ENCODE measurements at regions not wholly inside any gene's neighbourhood (a gene's known extent, or its start where the extent isn't known, plus 50 kb on each side); places are given as distances from the start of the nearest gene placed in this dataset.

DNA sequence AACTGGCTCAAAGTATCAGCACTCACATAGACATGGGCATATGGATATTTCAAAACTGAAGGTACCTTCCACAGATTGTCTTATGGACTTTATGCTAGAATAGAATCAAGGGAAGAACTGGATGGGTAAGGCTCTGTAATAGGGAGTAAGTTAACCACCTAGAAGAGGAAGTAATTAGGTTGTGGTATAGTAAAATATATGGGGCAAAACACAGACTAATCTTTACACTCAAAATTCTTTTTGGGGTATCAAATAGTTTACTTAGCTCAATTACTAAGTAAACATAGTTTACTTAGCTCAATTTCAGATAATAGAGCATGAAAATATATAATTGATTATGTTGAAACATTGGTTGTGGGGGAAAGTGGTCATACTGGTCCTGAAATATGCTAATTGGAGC is 94.2 kb upstream of the ATXN1 start:
- no peak overlapping the region for H2AK5ac ChIP-seq (ENCODE audit: insufficient read length, low read length)
- Mint-ChIP-seq H3K9me3 (no peaks in the 10 kb centered on the region), H3K27ac (no peak overlapping the region), H3K36me3 (ENCODE audit: insufficient read depth in 1 of 3, low read depth in 3 of 3) (no peaks in the 10 kb centered on the region), H3K4me1 (peaks cover 0 to 3% of the 10 kb centered on the region in 2 experiments; a peak in 1 of 4 replicates), H3K4me3 (no peak overlapping the region), H3K27me3 (ENCODE audit: low read depth) (no peaks in the 10 kb centered on the region)
- H3K9me3 ChIP-seq (ENCODE audit: control insufficient read depth, low read depth, low read length), result no peaks in the 10 kb centered on the region
- no peak for DNase-seq
- no peak overlapping the region for H3K18ac ChIP-seq (ENCODE audit: insufficient read length, low read depth, low read length)
- H2BK15ac ChIP-seq (ENCODE audit: low read depth, low read length), result no peak overlapping the region
- no peaks in the 10 kb centered on the region for H3K4me1 ChIP-seq (ENCODE audit: insufficient read depth, low read length)
- H3K56ac ChIP-seq (ENCODE audit: insufficient read length, low read depth, low read length), result no peak overlapping the region
- no peak overlapping the region for H3K14ac ChIP-seq (ENCODE audit: insufficient read depth, low read length)
- no peak overlapping the region for H2BK20ac ChIP-seq (ENCODE audit: low read depth, low read length, poor library complexity, severe bottlenecking)
- H3K23me2 ChIP-seq (ENCODE audit: insufficient read length, low read depth, low read length, poor library complexity, severe bottlenecking), result no peaks in the 10 kb centered on the region
- H3K23ac ChIP-seq (ENCODE audit: insufficient read length, low read depth, low read length), result no peak overlapping the region
- H4K91ac ChIP-seq (ENCODE audit: insufficient read length, low read depth, low read length), result no peak overlapping the region
- no peaks in the 10 kb centered on the region for H4K20me1 ChIP-seq (ENCODE audit: control insufficient read depth, insufficient read depth, insufficient read length)
- no peak overlapping the region for H2BK120ac ChIP-seq (ENCODE audit: low read depth, low read length, poor library complexity, severe bottlenecking)
- H3K4me2 ChIP-seq (ENCODE audit: insufficient read depth, insufficient read length, low read length), result no peak overlapping the region
- H3K4ac ChIP-seq (ENCODE audit: low read depth, low read length), result no peak overlapping the region
- no peak overlapping the region for H2BK12ac ChIP-seq (ENCODE audit: insufficient read length, low read depth, low read length)
- no peak overlapping the region for H2BK5ac ChIP-seq (ENCODE audit: insufficient read length, low read length)
- no peaks in the 10 kb centered on the region for H3K79me1 ChIP-seq (ENCODE audit: insufficient read depth, low read depth, low read length, poor library complexity, severe bottlenecking)
- H3K9ac ChIP-seq (ENCODE audit: extremely low read depth, insufficient read length, low read length), result no peak overlapping the region
- no peaks in the 10 kb centered on the region for H3K79me2 ChIP-seq (ENCODE audit: insufficient read depth, low read length)
- no peak overlapping the region for H4K8ac ChIP-seq (replicated peaks; ENCODE audit: insufficient read length, low read depth, low read length)
- H3K27ac ChIP-seq (ENCODE audit: insufficient read length, low read depth, low read length), result no peak overlapping the region
- no peaks in the 10 kb centered on the region for H3K27me3 ChIP-seq (ENCODE audit: insufficient read depth, low read length)
- TF ChIP-seq, protein P1, sequence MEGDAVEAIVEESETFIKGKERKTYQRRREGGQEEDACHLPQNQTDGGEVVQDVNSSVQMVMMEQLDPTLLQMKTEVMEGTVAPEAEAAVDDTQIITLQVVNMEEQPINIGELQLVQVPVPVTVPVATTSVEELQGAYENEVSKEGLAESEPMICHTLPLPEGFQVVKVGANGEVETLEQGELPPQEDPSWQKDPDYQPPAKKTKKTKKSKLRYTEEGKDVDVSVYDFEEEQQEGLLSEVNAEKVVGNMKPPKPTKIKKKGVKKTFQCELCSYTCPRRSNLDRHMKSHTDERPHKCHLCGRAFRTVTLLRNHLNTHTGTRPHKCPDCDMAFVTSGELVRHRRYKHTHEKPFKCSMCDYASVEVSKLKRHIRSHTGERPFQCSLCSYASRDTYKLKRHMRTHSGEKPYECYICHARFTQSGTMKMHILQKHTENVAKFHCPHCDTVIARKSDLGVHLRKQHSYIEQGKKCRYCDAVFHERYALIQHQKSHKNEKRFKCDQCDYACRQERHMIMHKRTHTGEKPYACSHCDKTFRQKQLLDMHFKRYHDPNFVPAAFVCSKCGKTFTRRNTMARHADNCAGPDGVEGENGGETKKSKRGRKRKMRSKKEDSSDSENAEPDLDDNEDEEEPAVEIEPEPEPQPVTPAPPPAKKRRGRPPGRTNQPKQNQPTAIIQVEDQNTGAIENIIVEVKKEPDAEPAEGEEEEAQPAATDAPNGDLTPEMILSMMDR (conservative IDR thresholded peaks at IDR 0.05), result no peak
- H4K5ac ChIP-seq (ENCODE audit: insufficient read length, low read depth, low read length), result no peak overlapping the region
- H3T11ph ChIP-seq (ENCODE audit: low read length), result no peak overlapping the region
- no peak overlapping the region for H2AFZ ChIP-seq (ENCODE audit: low read length)
